ENCODE measurements at regions not wholly inside any gene's neighbourhood (a gene's known extent, or its start where the extent isn't known, plus 50 kb on each side); places are given as distances from the start of the nearest gene placed in this dataset.

DNA sequence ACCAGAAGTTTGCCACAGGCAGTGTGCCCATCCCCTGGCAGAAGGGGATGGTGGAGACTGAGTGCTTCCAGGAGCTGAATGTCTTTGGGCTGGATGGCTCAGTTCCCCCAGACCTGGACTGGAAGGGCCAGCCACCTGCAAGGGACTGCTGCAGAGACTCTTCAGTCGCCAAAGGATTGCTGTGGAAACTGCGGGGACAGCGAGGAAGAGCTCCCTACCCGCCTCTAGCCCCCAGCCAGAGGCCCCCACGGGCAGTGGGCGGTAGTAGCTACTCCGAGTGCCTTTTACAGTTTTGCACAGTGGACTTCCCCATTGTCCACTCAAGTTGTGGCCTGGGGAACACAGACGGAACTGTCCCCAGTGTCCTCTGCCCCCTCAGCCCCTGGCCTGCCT, 138.5 kb downstream of the ZDHHC20 start:
- WGBS, 2 experiments (ENCODE audit: insufficient coverage in 1 of 2, insufficient read length in 1 of 2): 84 to 100% methylated on average over 1 to 8 of the region's 8 CpGs

DNA sequence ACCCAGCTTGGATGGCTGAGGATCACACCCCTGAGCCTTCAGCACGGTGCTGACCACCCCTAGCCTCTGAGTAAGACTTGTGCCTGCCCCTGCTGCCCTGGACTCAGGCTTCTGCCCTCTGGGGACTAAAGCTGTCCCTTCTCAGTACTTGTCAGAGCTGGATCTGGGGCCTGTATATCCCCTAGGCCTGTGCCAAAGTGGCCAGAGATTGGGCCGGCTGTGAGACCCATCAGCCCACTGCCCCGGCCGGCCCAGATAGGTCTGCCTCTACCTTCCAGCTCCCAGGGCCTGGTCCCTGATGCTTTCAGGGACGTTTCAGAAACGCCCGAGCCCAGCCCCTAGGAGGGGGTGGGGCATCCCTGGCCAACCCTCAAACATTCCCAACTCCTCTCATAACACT, 137.8 kb downstream of the ZDHHC20 start:
- no peak overlapping the region for H3K27ac ChIP-seq (ENCODE audit: low read depth, low read length)
- Mint-ChIP-seq H3K9me3 (no peaks in the 10 kb centered on the region), H3K27me3 (ENCODE audit: insufficient read depth) (peaks cover 71% of the 10 kb centered on the region), H3K4me1 (peaks cover 11% of the 10 kb centered on the region), H3K27ac (no peak overlapping the region), H3K36me3 (ENCODE audit: low read depth) (peaks cover 6% of the 10 kb centered on the region), H3K4me3 (no peak overlapping the region)
- peaks cover 31% of the 10 kb centered on the region for H3K27me3 ChIP-seq (ENCODE audit: control insufficient read depth, insufficient read depth, low read length, poor library complexity, severe bottlenecking)
- TF ChIP-seq, protein P1, sequence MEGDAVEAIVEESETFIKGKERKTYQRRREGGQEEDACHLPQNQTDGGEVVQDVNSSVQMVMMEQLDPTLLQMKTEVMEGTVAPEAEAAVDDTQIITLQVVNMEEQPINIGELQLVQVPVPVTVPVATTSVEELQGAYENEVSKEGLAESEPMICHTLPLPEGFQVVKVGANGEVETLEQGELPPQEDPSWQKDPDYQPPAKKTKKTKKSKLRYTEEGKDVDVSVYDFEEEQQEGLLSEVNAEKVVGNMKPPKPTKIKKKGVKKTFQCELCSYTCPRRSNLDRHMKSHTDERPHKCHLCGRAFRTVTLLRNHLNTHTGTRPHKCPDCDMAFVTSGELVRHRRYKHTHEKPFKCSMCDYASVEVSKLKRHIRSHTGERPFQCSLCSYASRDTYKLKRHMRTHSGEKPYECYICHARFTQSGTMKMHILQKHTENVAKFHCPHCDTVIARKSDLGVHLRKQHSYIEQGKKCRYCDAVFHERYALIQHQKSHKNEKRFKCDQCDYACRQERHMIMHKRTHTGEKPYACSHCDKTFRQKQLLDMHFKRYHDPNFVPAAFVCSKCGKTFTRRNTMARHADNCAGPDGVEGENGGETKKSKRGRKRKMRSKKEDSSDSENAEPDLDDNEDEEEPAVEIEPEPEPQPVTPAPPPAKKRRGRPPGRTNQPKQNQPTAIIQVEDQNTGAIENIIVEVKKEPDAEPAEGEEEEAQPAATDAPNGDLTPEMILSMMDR (conservative IDR thresholded peaks at IDR 0.05): no peak
- H3K4me3 ChIP-seq (ENCODE audit: low read length): no peak overlapping the region
- H3K4me1 ChIP-seq (ENCODE audit: control insufficient read depth, insufficient read depth, low read length): no peaks in the 10 kb centered on the region
- no peak for DNase-seq
- no peak overlapping the region for H3K9ac ChIP-seq (ENCODE audit: extremely low read depth, low read length, poor library complexity, severe bottlenecking)
- H3K9me3 ChIP-seq (ENCODE audit: control insufficient read depth, low read length): no peaks in the 10 kb centered on the region
- H3K36me3 ChIP-seq (ENCODE audit: control insufficient read depth, insufficient read depth, low read length): no peaks in the 10 kb centered on the region
- 82% methylated on average over 7 of the region's 7 CpGs; no CpG with 5 or more reads in 1 of the 2 experiments for WGBS, 2 experiments (ENCODE audit: insufficient coverage in 1 of 2, insufficient read length in 1 of 2)

More for the DNA sequence above, 138.5 kb downstream of the ZDHHC20 start:
- no peak overlapping the region for H3K4me3 Mint-ChIP-seq
- H3K9me3 ChIP-seq (ENCODE audit: control insufficient read depth, low read length): no peaks in the 10 kb centered on the region
- H3K36me3 Mint-ChIP-seq (ENCODE audit: low read depth): peaks cover 6% of the 10 kb centered on the region
- H3K27me3 ChIP-seq (ENCODE audit: control insufficient read depth, insufficient read depth, low read length, poor library complexity, severe bottlenecking): peaks cover 25% of the 10 kb centered on the region
- no peaks in the 10 kb centered on the region for H3K36me3 ChIP-seq (ENCODE audit: control insufficient read depth, insufficient read depth, low read length)
- peaks cover 7% of the 10 kb centered on the region for H3K4me1 Mint-ChIP-seq
- TF ChIP-seq, protein P1 (conservative IDR thresholded peaks at IDR 0.05): no peak
- no peak overlapping the region for H3K4me3 ChIP-seq (ENCODE audit: low read length)
- no peaks in the 10 kb centered on the region for H3K4me1 ChIP-seq (ENCODE audit: control insufficient read depth, insufficient read depth, low read length)
- no peak overlapping the region for H3K9ac ChIP-seq (ENCODE audit: extremely low read depth, low read length, poor library complexity, severe bottlenecking)
- H3K27ac Mint-ChIP-seq: no peak overlapping the region
- H3K27me3 Mint-ChIP-seq (ENCODE audit: insufficient read depth): peaks cover 67% of the 10 kb centered on the region
- no peak overlapping the region for H3K27ac ChIP-seq (ENCODE audit: low read depth, low read length)
- H3K9me3 Mint-ChIP-seq: no peaks in the 10 kb centered on the region
- DNase-seq: no peak

DNA sequence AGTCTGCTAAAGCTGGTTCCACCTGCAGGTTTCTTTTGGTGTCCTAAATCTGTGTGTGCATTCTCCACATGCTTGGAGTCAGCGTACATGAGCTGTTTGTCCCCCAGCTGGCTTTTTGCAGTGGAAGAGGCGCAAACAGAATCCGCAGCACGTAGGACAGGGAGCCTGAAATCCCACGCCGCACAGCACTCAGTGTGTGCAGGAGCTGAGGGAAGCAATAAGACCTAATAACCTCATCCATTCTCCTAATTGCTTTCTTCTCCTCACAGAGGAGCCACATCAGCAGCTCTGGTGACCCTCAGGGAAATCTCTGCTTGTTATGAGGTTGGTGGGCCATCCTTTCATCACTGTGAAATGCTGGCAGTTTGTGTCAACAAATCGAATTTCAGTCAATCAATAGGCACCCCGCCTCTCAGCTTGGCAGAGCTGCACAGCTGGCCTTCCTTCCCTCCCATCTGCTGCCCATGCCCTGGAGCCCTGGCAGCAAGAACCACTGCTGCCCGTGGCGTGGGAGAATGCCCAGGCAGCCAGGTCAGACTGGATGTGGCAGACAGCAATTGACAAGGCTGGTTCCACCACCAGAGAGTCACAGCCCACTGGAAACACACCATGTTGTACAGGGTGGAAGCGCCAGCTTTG, 136.7 kb downstream of the ZDHHC20 start:
- Mint-ChIP-seq H3K36me3 (ENCODE audit: low read depth) (peaks cover 6% of the 10 kb centered on the region), H3K27ac (no peak overlapping the region), H3K9me3 (no peaks in the 10 kb centered on the region), H3K4me1 (peaks cover 18% of the 10 kb centered on the region), H3K4me3 (no peak overlapping the region), H3K27me3 (ENCODE audit: insufficient read depth) (peaks cover 81% of the 10 kb centered on the region)
- WGBS, 2 experiments (ENCODE audit: insufficient coverage in 1 of 2, insufficient read length in 1 of 2): 20 to 50% methylated on average over 4 to 9 of the region's 11 CpGs
- Histone ChIP-seq H3K9ac (ENCODE audit: extremely low read depth, low read length, poor library complexity, severe bottlenecking) (no peak overlapping the region), H3K27me3 (ENCODE audit: control insufficient read depth, insufficient read depth, low read length, poor library complexity, severe bottlenecking) (peaks cover 43% of the 10 kb centered on the region), H3K4me3 (ENCODE audit: low read length) (no peak overlapping the region), H3K4me1 (ENCODE audit: control insufficient read depth, insufficient read depth, low read length) (no peaks in the 10 kb centered on the region), H3K36me3 (ENCODE audit: control insufficient read depth, insufficient read depth, low read length) (no peaks in the 10 kb centered on the region), H3K9me3 (ENCODE audit: control insufficient read depth, low read length) (no peaks in the 10 kb centered on the region), H3K27ac (ENCODE audit: low read depth, low read length) (no peak overlapping the region)
- TF ChIP-seq, protein P1 (conservative IDR thresholded peaks at IDR 0.05): no peak
- DNase-seq: no peak

All from endodermal cell (in vitro differentiated cells).